ENCODE measurements at regions not wholly inside any gene's neighbourhood (a gene's known extent, or its start where the extent isn't known, plus 50 kb on each side); places are given as distances from the start of the nearest gene placed in this dataset.

DNA sequence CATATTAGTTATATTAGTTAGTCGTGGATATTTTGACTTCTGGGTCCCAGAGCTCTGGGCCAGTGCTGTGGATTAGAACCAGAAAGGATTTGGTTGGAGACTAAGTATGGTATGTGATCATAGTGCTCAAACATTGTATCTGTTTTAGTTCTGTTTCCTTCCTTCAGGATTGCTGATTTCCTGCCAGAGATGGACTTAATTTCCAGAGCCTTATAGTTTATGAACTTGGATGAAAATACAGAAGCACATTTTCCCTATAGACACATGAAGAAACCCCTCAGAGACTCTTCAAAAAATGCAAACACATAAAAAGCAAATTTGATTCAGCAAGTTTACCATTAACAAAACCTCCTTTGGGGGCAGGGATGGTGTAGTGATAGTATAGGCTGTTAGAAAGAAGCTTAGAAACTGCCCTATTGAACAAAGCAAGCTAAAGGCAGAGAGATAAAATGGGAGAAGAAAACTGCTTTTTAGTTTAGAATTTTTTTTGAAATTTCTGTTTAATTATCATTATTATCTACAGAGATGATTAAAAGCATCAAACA is 88.7 kb upstream of the EFEMP1 start:
- Histone ChIP-seq H3K4me1 (no peaks in the 10 kb centered on the region), H3K9ac (ENCODE audit: low read depth in 2 of 2, low read length in 2 of 2) (no peak overlapping the region), H3K27ac (no peak overlapping the region), H3K27me3 (no peaks in the 10 kb centered on the region), H3K9me3 (no peaks in the 10 kb centered on the region), H3K36me3 (no peaks in the 10 kb centered on the region), H3K4me3 (no peak overlapping the region)
- intact Hi-C loops (cut with DNase I): loop anchor here (5.0 kb wide), 1 partner anchor 295 kb away; no protein-coding TSS in a partner anchor
- no peak for DNase-seq
- TF ChIP-seq, protein P1, sequence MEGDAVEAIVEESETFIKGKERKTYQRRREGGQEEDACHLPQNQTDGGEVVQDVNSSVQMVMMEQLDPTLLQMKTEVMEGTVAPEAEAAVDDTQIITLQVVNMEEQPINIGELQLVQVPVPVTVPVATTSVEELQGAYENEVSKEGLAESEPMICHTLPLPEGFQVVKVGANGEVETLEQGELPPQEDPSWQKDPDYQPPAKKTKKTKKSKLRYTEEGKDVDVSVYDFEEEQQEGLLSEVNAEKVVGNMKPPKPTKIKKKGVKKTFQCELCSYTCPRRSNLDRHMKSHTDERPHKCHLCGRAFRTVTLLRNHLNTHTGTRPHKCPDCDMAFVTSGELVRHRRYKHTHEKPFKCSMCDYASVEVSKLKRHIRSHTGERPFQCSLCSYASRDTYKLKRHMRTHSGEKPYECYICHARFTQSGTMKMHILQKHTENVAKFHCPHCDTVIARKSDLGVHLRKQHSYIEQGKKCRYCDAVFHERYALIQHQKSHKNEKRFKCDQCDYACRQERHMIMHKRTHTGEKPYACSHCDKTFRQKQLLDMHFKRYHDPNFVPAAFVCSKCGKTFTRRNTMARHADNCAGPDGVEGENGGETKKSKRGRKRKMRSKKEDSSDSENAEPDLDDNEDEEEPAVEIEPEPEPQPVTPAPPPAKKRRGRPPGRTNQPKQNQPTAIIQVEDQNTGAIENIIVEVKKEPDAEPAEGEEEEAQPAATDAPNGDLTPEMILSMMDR (IDR thresholded peaks at IDR 0.05): no peak

DNA sequence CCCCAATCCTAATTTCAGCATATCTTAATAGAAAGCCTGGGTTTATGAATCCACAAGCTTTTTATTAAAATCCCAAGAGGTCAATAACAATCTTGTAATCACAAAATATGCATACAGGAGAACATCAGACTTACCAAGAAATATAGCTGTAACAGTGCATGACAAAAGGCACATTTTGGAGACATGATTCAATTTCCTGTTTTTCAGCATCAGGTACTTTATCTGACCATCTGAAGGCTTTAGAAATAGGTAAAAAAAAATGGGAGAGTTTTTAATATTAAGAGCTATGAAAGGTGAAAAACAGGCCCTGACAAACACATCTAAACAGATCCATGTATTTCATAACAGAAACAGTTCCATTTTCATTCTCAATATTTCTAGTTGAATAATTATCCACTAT is 89.9 kb upstream of the EFEMP1 start:
- H3K27me3 ChIP-seq: no peaks in the 10 kb centered on the region
- DNase-seq: no peak
- H3K4me1 ChIP-seq: no peaks in the 10 kb centered on the region
- H3K9ac ChIP-seq (ENCODE audit: low read depth in 2 of 2, low read length in 2 of 2): no peak overlapping the region
- no peaks in the 10 kb centered on the region for H3K36me3 ChIP-seq
- H3K9me3 ChIP-seq: no peaks in the 10 kb centered on the region
- intact Hi-C loops (cut with DNase I): loop anchor here (5.0 kb wide), 1 partner anchor 296 kb away; no protein-coding TSS in a partner anchor
- no peak overlapping the region for H3K4me3 ChIP-seq
- no peak overlapping the region for H3K27ac ChIP-seq
- TF ChIP-seq, protein P1 (IDR thresholded peaks at IDR 0.05): no peak

DNA sequence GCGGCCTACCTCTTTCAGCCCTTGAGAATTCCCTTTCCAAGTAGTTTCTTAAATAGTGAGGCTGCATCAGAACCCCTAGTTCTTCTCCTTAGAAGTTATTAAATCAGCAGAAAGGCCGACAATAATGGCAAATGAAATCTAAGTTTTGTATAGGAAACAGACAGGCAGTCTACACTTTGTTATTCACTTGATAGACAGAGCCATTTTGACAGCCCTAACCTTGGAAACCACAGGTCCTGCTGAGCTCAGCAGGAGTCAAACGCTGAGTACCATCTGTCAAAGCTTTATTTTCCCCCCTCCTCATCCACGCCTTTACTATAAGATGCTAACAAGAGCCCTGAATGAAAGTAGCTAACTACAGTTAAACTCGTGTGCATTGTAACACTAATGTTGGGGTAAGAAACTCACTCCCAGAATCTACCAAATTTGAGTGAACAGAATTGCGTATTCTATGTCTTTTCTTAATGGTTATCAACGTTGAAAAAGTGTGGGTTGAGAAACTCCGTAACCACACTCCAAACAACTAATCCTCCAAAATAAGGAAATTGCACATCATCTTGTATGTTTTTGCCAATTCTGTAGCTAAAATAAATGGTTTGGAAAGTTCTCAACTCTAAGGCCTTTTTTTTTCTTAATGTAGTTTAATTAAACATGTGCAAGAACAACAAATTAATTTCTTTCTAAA is 90.6 kb upstream of the EFEMP1 start:
- Histone ChIP-seq H3K4me1 (no peaks in the 10 kb centered on the region), H3K9me3 (no peaks in the 10 kb centered on the region), H3K27me3 (no peaks in the 10 kb centered on the region), H3K36me3 (no peaks in the 10 kb centered on the region), H3K9ac (ENCODE audit: low read depth in 2 of 2, low read length in 2 of 2) (no peak overlapping the region), H3K27ac (no peak overlapping the region), H3K4me3 (no peak overlapping the region)
- TF ChIP-seq, protein P1 (IDR thresholded peaks at IDR 0.05): no peak
- DNase-seq: no peak
- intact Hi-C loops (cut with DNase I): loop anchor here (5.0 kb wide), 1 partner anchor 297 kb away; no protein-coding TSS in a partner anchor

DNA sequence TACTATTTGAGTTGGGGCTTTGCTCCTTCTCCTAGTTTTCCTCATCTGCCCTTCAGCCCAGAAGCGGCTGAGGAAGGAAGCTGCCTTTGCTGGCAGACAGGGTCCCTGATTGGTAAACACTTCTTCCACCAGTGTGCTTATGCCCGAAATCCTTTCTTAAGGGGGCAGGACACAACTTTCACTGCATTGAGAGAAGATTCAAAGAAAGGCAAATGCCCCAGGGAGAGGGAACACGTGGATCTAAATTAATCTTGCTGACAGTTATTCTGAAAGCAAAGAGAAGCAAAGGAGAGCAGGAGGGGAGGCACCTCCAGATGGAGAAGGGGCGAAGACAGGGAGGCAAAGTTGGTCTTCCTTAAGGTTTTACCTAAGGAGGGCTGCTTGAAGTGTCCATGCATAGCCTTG is 92.1 kb upstream of the EFEMP1 start:
- TF ChIP-seq, protein P1 (IDR thresholded peaks at IDR 0.05): no peak
- H3K27me3 ChIP-seq: no peaks in the 10 kb centered on the region
- H3K9me3 ChIP-seq: no peaks in the 10 kb centered on the region
- no peaks in the 10 kb centered on the region for H3K36me3 ChIP-seq
- H3K4me1 ChIP-seq: no peaks in the 10 kb centered on the region
- no peak overlapping the region for H3K9ac ChIP-seq (ENCODE audit: low read depth in 2 of 2, low read length in 2 of 2)
- H3K4me3 ChIP-seq: no peak overlapping the region
- intact Hi-C loops (cut with DNase I): no loop called here
- no peak overlapping the region for H3K27ac ChIP-seq
- DNase-seq: no peak

DNA sequence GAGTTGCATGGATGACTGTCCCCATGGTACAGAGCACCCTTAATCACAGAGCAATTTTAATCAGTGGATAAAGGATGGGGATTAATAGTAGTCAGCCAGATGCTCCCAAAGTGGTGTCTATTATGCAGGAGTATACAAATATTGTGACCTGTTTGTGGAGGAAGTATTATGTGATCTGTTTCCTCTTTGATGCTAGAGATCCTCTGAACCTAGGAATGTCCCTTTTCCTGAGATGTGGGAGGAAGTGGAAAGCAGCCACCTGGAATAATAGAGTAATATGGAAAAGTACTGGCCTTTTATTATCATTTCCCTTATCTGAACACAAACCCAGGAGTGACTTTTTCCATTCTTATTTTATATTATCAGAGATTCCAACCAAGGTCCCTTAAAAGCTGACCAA is 94.2 kb upstream of the EFEMP1 start:
- Histone ChIP-seq H3K27ac (no peak overlapping the region), H3K9ac (ENCODE audit: low read depth in 2 of 2, low read length in 2 of 2) (no peak overlapping the region), H3K27me3 (no peaks in the 10 kb centered on the region), H3K4me3 (no peak overlapping the region), H3K4me1 (no peaks in the 10 kb centered on the region), H3K9me3 (no peaks in the 10 kb centered on the region), H3K36me3 (no peaks in the 10 kb centered on the region)
- no peak for DNase-seq
- TF ChIP-seq, protein P1 (IDR thresholded peaks at IDR 0.05): no peak
- intact Hi-C loops (cut with DNase I): no loop called here

Data from colonic mucosa (tissue), 4 donors.